Body of pancreas (tissue), 4 donors: ENCODE measurements at regions not wholly inside any gene's neighbourhood (a gene's known extent, or its start where the extent isn't known, plus 50 kb on each side); places are given as distances from the start of the nearest gene placed in this dataset.

Experiments
- ATAC-seq: fragments of 150-250 bp; one replicate; pipeline ENCODE4 v1.9.1; 2016
- DNase-seq, 4 donors: peaks; one replicate each; pipeline ENCODE4 v3.0.0-alpha.2; 2019
- H3K27ac ChIP-seq, 4 donors: fragments of 200-600 bp; sonication (generic); 1 replicate in 3 of 4; 2 replicates in 1 of 4; pipeline versions ENCODE4 v1.5.1 to v1.6.1; 2016 to 2019; ENCODE audit warnings: mild to moderate bottlenecking in 1 of 4, mixed read lengths in 1 of 4, moderate library complexity in 1 of 4
- H3K27me3 ChIP-seq, 2 donors: fragments of 200-600 bp; sonication (generic); one replicate each; pipeline ENCODE4 v1.6.0; 2016; ENCODE audit warnings: mild to moderate bottlenecking in 1 of 2
- H3K36me3 ChIP-seq, 2 donors: fragments of 200-600 bp; sonication (generic); replicated peaks in 1 of 2; 2 replicates each; pipeline ENCODE4 v1.5.1; 2016; ENCODE audit warnings: low read depth in 2 of 2; ENCODE audit not compliant: insufficient read depth in 1 of 2
- H3K4me1 ChIP-seq: fragments of 200-600 bp; sonication (generic); one replicate; pipeline ENCODE4 v1.6.0; 2016
- H3K4me3 ChIP-seq, 2 donors: fragments of 200-600 bp; sonication (generic); 1 replicate in 1 of 2; 2 replicates in 1 of 2; pipeline ENCODE4 v1.5.1; 2016 to 2019
- H3K9me3 ChIP-seq, 3 donors: fragments of 200-600 bp; sonication (generic); 1 replicate in 2 of 3; 2 replicates in 1 of 3; pipeline ENCODE4 v1.5.1; 2016
- CTCF ChIP-seq, 7 experiments: fragments of 450-650 bp in 4 of 7; fragments of 200-600 bp in 3 of 7; sonication (generic) in 3 of 7; IDR thresholded peaks; one replicate each; pipeline ENCODE4 v1.5.1; 2016 to 2019; ENCODE audit warnings: antibody characterized with exemption in 7 of 7
- POLR2A ChIP-seq, 3 donors: fragments of 450-650 bp; IDR thresholded peaks; one replicate each; pipeline ENCODE4 v1.6.1; 2016; ENCODE audit warnings: antibody characterized with exemption in 3 of 3, mild to moderate bottlenecking in 2 of 3
- WGBS, 2 donors: methylation state at CpG; one replicate each; pipeline ENCODE4 v1.1.5; 2017; 5-methylcytosine and 5-hydroxymethylcytosine counted together
- intact Hi-C: fragments of 100-400 bp; cut with DNase I; formaldehyde crosslinking; loops from one replicate; pipeline ENCODE4 v1.15.1; 2023

GRCh38 chr9:118170032-118170955 is 466.1 kb downstream of the TLR4 start:
- Histone ChIP-seq H3K4me1 (no peaks in the 10 kb centered on the region), H3K27me3 (no peaks in the 10 kb centered on the region), H3K4me3 (no peak overlapping the region), H3K36me3 (no peaks in the 10 kb centered on the region), H3K27ac (no peak overlapping the region), H3K9me3 (no peaks in the 10 kb centered on the region)
- ATAC-seq (no peak), DNase-seq (peak in 3 of 4 donors; percentile 12 to 21 (median 19))
- intact Hi-C loops, result no loop called here
- TF ChIP-seq CTCF (IDR thresholded peaks at IDR 0.05), result peak in 6 of 7 experiments; percentile 15 to 40 (median 30)
- no peak for TF ChIP-seq POLR2A (IDR thresholded peaks at IDR 0.05)
- 29 to 30% methylated on average over 6 of the region's 6 CpGs for WGBS, 2 donors

- no peaks in the 10 kb centered on the region for H3K4me1 ChIP-seq
- no peak overlapping the region for H3K27ac ChIP-seq
- H3K36me3 ChIP-seq, result no peaks in the 10 kb centered on the region
- H3K4me3 ChIP-seq, result no peak overlapping the region
- no peaks in the 10 kb centered on the region for H3K27me3 ChIP-seq
- ATAC-seq (no peak), DNase-seq (no peak)
- intact Hi-C loops, result no loop called here
- H3K9me3 ChIP-seq, result no peaks in the 10 kb centered on the region
- TF ChIP-seq POLR2A (IDR thresholded peaks at IDR 0.05) (no peak), CTCF (IDR thresholded peaks at IDR 0.05) (no peak)
Measured at GRCh38 chr9:118177241-118177640, 473.0 kb downstream of the TLR4 start.

GRCh38 chr9:118183576-118183975 is 479.4 kb downstream of the TLR4 start:
- Histone ChIP-seq H3K27me3 (no peaks in the 10 kb centered on the region), H3K9me3 (no peaks in the 10 kb centered on the region), H3K4me1 (no peaks in the 10 kb centered on the region), H3K27ac (no peak overlapping the region), H3K4me3 (no peak overlapping the region), H3K36me3 (no peaks in the 10 kb centered on the region)
- WGBS, 2 donors, result 60 to 74% methylated on average over 2 of the region's 2 CpGs
- TF ChIP-seq POLR2A (IDR thresholded peaks at IDR 0.05) (no peak), CTCF (IDR thresholded peaks at IDR 0.05) (no peak)
- DNase-seq, result no peak
- intact Hi-C loops, result no loop called here
- no peak for ATAC-seq

- DNase-seq (no peak), ATAC-seq (no peak)
- H3K36me3 ChIP-seq, result no peaks in the 10 kb centered on the region
- intact Hi-C loops, result no loop called here
- no peaks in the 10 kb centered on the region for H3K4me1 ChIP-seq
- no peak overlapping the region for H3K4me3 ChIP-seq
- H3K27me3 ChIP-seq, result no peaks in the 10 kb centered on the region
- peaks cover 0 to under 1% (median 0%) of the 10 kb centered on the region in 3 donors for H3K9me3 ChIP-seq
- 46 to 57% methylated on average over 1 of the region's 1 CpG for WGBS, 2 donors
- no peak overlapping the region for H3K27ac ChIP-seq
- TF ChIP-seq CTCF (IDR thresholded peaks at IDR 0.05), result no peak
- TF ChIP-seq POLR2A (IDR thresholded peaks at IDR 0.05), result no peak
Measured at GRCh38 chr9:118187408-118187807, 483.2 kb downstream of the TLR4 start.

GRCh38 chr9:118189615-118190014 is 485.4 kb downstream of the TLR4 start:
- Histone ChIP-seq H3K4me1 (no peaks in the 10 kb centered on the region), H3K9me3 (peaks cover 0 to 4% (median 0%) of the 10 kb centered on the region in 3 donors), H3K27ac (no peak overlapping the region), H3K36me3 (no peaks in the 10 kb centered on the region), H3K27me3 (no peaks in the 10 kb centered on the region), H3K4me3 (no peak overlapping the region)
- DNase-seq (no peak), ATAC-seq (no peak)
- intact Hi-C loops, result no loop called here
- TF ChIP-seq CTCF (IDR thresholded peaks at IDR 0.05), result no peak
- no peak for TF ChIP-seq POLR2A (IDR thresholded peaks at IDR 0.05)
- 55 to 76% methylated on average over 3 of the region's 3 CpGs for WGBS, 2 donors
